DMS79 treated with DMSO at 0.1 percent for 48 hours (cell line): ENCODE measurements at regions not wholly inside any gene's neighbourhood (a gene's known extent, or its start where the extent isn't known, plus 50 kb on each side); places are given as distances from the start of the nearest gene placed in this dataset.
A peak's percentile ranks its signal among the peaks of the same experiment; 100 is the strongest.
"Not testable (repeated sequence)": the region's sequence is repeated elsewhere in the genome, so short reads cannot be mapped to it uniquely, and the experiment has no call there.

Experiments used
- DNase-seq: peaks from one replicate; lab custom pipeline; 2025; lab: John Stamatoyannopoulos, UW

DNA sequence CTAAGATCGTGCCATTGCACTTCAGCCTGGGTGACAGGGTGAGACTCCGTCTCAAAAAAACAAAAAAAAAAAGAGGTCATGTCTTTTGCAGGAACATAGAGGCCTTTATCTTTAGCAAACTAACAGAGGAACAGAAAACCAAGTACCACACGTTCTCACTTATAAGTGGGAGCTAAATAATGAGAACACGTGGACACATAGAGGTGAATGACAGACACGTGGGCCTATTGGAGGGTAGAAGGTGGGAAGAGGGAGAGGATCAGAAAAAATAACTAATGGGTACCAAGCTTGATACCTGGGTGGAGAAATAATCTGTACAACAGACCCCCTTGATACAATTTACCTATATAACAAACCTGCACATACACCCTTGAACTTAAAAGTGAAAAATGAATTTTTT, 401.4 kb upstream of the NAALADL2 start:
- DNase-seq = no peak

DNA sequence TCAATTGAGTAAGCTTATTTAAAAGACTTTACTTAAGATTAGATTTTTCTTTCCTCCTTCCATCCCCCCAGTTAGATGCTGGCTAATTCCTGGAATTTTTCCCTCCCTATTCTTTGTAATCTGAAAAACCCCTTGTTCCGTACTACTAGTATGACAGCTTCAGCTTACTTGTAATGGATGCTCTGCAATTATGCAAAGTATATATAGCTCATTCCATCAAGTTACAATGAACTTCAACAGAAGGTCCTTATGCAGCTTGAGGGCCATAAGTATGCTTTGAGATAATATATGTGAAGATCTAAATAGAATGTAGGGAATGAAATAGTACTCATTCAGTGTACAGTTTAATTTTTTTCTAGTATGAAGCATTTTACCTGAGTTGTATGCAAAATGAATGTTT, 398.3 kb upstream of the NAALADL2 start:
- no peak for DNase-seq

DNA sequence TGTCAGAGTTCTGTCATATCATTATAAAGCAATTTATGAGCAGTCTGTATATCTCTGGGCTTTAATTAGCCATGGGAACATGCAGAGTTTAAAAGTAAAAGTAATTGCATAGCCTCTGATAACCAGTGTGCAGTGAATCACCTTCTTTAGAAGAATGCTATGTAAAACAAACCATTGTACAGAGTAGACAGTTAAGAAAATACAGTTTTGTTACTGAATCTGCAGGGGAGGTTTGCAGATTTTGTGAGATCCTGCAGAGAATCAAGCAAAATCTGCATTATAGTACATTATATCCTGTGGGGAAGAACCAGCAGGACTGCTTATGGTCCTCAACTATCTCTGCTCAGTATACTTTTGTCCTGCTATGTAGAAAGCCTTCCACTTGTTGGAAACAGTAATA, 396.2 kb upstream of the NAALADL2 start:
- DNase-seq = no peak

DNA sequence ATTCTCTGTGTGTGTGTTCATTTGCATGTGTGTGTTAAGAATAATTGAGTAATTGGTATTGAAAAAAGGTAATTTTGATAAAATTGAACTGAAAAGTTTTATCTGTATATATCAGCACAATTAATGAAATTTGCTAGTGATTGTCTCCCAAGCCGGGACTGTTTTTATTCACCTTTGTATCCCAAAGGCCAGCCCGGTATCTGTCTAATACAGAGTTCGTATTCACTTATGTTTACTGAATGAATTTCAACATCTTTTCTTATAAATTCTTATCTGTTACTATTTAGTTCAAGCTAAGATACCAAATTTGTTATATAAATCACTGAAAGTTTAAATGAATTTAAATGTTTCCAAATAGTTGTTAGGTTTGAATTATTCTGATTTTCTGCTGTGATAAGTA, 394.0 kb upstream of the NAALADL2 start:
- DNase-seq = no peak

DNA sequence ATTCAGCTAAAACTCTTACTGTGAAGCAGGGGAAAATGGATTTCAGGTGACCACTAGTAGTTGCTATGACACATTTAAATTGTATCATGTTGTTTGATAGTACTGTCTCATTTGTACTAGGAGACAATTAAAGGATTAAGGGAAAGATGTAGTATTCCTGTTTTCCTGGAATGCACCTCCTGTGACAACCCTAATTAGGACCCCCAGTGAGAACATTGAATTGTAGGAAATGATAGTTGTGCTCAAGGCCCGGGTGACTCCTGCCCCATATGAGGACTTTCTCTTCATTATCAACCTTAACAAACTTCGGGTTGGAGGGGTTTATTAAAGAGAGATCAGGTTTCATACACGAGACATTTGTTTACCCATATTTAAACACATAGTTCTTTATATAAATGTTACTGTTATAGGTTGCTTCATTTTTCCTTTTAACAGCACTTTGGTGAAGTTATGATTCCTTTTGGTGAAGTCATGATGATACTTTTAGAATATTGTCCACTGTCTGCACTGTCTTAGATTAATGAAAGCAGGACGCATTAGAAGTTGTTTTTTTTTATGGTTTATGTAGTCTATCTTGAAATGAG, 392.6 kb upstream of the NAALADL2 start:
- no peak for DNase-seq

DNA sequence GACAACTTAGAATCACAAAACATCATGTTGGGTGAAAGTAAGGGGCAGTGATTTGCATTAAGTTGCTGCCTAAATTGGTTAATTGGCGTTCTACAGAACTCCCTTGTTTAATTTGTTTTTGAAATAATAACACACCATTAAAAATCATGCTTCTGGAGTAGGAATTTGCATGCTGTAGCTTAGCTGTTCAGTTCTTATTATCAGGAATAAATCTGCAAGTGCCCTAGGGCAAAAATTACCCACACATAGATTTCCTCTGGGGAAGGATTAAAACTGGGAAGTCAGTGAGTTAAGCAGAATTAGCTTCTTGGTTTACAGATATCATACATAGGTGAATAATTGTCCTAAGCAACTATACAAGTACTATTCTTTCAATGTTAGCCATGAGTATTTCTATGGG, 381.6 kb upstream of the NAALADL2 start:
- DNase-seq = no peak

DNA sequence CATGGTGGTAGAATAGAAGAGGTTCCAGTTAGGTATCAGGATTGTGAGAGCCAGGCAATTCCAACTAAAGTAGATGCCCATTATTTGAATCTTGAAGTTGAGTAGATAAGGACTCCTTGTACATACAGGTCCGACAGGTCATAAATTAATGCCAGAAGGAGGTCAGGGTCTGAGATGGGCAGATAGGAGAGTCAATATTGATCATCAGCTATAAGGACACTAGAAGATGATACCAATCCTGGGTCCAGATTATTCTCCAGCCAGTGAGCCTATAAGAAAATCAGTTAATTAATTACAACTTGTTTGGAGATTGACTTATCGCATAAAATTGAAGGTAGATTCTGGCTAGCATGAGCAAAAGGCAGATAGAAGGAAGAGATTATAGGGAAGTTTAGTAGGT, 378.4 kb upstream of the NAALADL2 start:
- no peak for DNase-seq

DNA sequence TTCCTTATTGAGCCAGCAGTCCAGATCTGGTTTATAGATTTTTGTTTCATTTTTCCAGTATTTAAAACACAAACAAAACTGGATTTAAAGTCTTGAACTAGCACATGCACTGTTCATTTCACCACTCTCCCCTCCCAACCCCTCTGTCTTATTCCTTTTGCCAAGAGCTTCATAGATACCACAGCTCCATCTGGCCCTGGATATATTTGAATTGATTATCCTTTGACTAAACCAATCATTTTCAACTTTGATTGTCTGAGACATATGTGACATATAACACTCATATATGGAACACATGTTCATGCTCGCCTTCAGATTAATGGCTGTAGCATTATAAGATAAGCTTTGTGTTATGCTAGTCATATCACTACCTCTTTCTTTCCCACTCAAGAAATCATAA, 376.6 kb upstream of the NAALADL2 start:
- no peak for DNase-seq

DNA sequence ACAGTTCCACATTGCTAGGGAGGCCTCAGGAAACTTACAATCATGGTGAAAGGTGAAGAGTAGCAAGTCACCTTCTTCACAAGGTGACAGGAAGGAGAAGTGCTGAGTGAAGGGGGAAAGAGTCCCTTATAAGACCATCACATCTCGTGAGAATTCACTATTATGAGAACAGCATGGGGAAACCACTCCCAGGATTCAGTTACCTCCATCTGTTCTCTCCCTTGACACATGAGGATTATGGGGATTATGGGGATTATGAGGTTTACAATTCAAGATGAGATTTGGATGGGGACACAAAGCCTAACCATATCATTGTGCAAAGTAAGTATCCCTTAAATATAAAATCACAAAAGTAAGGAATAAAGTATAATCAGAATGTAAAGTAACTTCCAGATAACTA, 375.9 kb upstream of the NAALADL2 start:
- DNase-seq = no peak

DNA sequence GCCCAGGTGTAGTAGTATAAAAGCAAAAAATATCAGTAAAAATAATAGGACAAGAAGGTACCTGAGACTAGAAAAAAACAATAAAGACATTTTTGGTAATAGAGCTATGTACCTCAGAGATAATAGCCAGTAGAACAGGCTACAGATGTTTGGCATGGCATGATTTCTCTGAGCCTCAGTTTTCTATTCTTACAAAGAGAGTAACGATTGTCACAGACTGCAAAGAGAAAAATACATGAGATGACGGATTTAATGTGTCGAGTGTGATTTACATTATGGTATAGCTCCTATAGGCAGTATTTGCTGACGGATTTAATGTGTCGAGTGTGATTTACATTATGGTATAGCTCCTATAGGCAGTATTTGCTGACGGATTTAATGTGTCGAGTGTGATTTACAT, 375.3 kb upstream of the NAALADL2 start:
- not testable (repeated sequence) for DNase-seq

DNA sequence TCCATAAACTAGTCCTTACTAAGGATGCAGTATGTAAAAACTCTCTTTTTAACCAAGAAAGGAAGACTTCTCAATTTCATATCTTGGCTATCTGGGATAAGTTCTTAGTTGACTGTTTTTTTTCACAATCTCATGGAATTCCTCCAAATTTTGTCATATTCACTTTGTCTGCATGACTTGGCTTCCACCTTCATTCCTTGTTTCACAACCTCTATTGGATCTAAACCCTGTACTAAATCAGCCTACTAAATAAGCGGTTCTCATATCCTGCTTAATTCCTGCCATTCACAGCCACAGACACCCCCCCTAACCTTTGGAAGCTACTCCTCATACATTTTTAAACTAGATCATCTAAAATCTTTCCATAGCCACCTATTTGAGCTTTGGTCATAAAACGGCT, 370.6 kb upstream of the NAALADL2 start:
- no peak for DNase-seq

DNA sequence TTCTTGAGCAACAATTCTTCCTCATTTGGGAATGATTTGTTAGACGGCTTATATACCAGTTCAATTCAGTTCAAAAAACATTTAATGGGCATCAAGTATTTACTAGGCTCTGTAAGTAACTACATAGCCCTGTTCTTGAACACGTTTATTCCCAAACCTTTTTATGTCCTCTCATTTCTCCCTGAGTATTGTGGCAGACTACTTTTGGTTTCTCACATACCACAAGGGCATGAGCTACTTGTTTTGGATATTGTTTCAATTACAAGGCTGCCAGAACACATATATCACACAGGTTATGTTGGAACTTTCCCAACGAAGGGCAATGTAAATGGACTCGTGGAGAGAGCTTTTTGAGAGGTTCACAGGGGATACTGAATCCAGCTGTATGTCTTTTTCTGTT, 363.8 kb upstream of the NAALADL2 start:
- peak; percentile 37 for DNase-seq

DNA sequence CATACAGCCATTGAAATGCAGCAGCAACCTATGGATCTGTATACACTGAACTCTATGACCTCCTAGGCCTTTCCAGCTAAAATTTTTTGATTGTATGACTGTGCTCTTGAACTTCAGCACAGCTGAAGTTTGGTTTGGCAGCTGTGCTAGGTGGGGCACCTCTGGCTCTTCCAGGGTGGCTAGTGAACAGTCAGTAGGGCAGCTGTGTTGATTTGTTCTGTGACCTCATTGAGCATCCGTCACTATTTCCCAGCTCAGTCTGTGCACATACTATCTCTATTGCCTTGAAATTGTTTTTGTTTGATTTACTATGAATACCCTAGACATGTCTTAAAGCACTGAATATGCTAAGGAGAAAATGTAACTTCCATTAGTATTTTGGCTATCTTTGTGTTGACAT, 363.2 kb upstream of the NAALADL2 start:
- DNase-seq = no peak

DNA sequence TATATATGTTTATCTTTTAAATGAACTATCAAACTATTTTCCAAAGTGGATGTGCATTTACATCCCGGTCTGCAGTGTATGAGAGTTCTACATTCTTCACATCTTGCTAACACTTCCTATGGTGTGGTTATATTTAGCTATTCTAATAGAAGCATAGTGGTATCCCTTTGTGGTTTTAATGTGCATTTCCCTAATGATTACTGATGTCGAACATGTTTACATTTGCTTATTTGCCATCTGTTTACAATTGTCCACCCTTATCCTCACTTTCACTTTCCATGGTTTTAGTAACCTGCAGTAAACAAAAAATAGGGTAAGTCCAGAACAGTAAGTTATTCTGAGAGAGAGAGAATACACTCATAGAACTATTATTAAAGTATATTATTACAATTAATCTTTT, 360.5 kb upstream of the NAALADL2 start:
- no peak for DNase-seq

DNA sequence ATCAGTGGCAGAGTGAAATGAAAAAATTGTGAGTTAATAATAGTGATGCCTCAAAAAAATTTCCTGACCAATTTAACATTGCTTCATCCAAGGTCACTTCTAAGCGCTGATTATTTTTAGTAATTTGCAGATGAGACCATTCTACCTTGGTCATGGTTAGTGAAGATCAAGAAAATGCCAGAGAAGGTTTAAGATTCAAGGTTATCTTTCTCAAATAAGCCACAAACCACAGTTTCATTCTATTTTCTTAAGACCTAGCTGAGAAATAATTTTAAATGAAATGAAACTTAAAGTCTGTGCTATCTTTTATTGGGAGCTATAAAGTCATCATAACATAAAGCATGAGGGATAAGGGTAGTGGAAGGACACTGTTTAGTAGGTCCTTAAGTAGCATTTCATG, 353.9 kb upstream of the NAALADL2 start:
- DNase-seq = no peak

DNA sequence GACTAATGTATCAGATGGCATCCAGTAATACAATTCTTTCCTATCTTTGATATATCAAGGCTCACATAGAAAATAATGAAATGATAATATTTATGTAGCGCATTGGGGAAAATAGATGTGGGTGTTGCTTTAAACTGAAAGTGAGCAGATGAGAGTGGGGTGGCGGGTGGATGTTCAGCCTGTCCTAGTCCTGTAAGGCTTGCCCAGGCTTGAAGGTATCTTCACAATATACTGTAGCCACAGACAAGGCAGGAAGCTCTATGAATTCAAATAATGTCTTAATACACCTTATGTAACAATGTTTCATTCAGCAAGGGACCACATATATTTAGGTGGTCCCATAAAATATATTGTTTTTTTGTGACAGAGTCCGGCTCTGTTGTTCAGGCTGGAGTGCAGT, 334.9 kb upstream of the NAALADL2 start:
- no peak for DNase-seq

DNA sequence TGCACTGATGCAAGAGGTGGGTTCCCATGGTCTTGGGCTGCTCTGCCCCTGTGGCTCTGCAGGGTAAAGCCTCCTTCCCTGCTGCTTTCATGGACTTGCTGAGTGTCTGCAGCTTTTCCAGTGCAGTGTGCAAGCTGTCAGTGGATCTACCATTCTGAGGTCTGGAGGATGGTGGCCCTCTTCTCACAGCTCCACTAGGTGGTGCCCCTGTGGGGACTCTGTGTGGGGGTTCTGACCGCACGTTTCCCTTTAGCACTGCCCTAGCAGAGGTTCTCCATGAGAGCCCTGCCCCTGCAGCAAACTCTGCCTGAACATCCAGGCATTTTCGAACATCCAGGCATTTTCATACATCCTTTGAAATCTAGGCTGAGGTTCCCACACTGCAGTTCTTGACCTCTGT, 329.8 kb upstream of the NAALADL2 start:
- no peak for DNase-seq

DNA sequence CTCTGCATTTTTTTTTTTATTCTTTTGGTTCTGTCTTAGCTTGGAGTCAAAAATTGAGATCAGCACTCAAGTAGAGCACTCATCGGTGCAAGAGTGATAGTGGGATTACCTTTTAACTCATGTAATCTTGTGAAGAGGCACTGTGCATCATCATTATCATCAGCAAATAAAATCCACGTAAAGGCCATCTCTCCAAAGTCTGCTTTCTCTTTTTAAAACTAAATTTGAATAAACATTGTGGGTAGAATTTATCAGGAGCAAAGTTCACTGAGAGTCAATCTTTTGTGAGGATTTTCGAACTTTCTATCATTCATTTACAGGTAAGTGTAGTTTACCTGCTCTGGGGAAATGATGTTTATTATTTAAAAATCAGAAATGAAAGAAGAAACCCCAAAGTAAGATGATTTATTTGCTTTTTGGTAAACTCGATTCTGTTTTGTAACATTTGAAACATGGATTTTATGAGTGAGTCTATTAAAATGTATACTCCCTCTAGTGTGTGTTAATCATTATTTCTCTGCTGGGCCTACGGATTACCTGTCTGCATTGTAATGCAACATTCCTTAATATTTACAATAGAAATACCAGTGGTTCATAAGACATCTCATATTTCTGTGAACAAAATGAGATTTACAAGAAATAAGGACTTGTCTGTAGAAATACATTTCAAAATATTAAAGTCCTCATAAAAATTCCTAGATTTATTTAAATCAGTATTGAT, 327.7 kb upstream of the NAALADL2 start:
- no peak for DNase-seq

DNA sequence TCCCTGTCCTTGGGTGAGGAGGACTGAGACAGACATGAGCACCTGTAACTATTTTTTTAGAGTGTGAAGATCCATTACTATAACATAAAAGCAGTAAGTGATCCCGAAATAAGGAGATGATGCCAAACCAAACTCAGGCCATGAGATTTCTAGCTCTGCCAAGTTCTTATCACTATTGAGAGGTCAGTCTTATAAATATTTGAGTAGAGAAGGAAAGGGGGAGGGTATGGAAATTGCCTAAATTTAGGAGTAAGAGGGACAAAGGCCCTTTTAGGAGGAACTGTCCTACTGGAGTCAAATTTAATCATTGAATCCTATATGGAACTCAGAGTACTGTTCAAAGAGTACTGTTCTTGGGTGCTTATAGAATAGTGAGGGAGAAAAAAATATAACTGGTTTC, 326.9 kb upstream of the NAALADL2 start:
- DNase-seq = no peak

DNA sequence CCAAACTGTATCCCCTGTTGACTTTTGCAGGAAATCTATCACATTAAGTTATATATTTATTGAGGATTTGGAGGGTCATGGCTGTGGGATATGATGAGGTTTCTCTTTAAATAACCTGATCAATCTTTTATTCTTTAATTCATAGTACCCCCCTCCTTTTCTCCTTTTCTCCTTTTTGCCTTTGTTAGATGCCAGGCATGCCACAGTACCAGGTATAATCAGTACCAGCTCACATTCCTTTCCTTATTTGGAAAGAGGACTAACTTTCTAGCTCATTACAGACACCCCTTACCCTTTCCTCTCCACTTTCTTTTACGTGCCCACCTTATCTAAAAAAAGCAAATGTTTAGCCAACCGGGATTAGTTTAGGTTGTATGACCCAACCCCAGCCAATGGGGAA, 326.4 kb upstream of the NAALADL2 start:
- DNase-seq = no peak

DNA sequence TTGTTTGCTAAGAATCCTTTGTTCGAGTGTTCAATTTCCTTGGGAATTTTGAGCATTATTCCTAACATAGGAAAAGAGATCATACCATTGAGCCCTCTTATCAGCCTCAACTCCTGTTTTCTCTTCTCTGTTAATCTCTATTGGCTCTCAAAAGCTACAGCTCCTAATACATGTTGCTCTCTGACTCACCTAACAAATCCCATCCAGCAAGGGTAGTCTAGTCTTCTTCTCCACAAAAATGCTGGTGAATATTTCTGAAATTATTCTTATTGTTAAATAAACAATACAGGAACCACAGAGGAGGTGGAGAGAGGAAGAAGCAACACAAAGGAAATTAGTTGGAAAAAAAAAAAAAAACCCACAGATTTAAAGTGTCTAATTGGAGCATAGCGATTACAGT, 325.8 kb upstream of the NAALADL2 start:
- no peak for DNase-seq

DNA sequence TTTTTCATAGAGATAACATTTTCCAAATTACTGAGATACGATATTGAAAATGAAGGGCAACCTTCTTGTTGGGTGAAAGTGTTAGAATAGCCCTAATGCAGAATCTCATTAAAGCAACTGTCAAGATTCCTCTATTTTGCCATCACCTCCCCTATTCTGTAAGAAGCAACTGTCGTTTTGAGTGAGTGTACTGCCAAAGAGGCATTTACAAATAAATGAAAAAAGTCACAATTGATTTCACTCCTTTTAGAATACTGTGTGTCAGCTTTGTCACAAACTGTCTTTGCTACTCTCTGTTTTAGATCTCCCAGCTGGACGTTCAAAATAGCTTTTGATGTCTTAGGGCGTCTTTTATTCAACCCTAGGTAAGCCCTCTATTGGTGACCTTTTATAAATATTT, 322.8 kb upstream of the NAALADL2 start:
- no peak for DNase-seq

DNA sequence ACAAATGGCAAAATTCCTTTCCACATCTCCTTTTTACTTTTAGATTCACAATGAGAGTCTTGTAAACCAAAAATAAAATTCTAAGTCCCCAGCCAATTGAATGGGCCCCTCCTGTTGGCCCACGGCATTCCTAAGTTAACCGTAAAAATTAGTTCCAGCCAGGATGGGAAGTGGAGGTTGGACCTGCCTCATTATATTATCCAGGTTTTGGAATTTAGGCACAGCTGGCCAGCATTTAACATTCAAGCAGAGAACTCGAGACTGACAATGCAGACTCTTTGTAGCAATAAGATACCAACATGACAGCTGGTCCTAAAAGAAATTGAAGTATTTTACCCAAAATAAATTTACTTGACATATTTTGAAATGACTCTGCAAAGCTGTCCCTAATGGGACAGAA, 321.0 kb upstream of the NAALADL2 start:
- no peak for DNase-seq
